ENCODE measurements at regions not wholly inside any gene's neighbourhood (a gene's known extent, or its start where the extent isn't known, plus 50 kb on each side); places are given as distances from the start of the nearest gene placed in this dataset.

GRCh38 chr1:185458670-185459069 is 141.6 kb upstream of the IVNS1ABP start:
- TF ChIP-seq CTCF (IDR thresholded peaks at IDR 0.05) (no peak), POLR2A (IDR thresholded peaks at IDR 0.05) (no peak)
